GM12865 (cell line): ENCODE measurements at regions not wholly inside any gene's neighbourhood (a gene's known extent, or its start where the extent isn't known, plus 50 kb on each side); places are given as distances from the start of the nearest gene placed in this dataset.
A peak's percentile ranks its signal among the peaks of the same experiment; 100 is the strongest.

ENCODE experiments used
- DNase-seq: peaks from one replicate; pipeline ENCODE4 v3.0.0; 2010; ENCODE audit warnings: low read depth
- H3K4me3 ChIP-seq: 2 replicates; pipeline ENCODE4 v1.5.1; 2011; ENCODE audit warnings: mild to moderate bottlenecking, low read depth, low read length, control low read depth
- TF ChIP-seq, protein P1 (sequence below): IDR thresholded peaks from 2 replicates; pipeline ENCODE4 v1.5.1; 2011; ENCODE audit warnings: low read length, control low read depth, low read depth, inconsistent platforms; ENCODE audit not compliant: insufficient read depth; ENCODE audit errors: missing control alignments

DNA sequence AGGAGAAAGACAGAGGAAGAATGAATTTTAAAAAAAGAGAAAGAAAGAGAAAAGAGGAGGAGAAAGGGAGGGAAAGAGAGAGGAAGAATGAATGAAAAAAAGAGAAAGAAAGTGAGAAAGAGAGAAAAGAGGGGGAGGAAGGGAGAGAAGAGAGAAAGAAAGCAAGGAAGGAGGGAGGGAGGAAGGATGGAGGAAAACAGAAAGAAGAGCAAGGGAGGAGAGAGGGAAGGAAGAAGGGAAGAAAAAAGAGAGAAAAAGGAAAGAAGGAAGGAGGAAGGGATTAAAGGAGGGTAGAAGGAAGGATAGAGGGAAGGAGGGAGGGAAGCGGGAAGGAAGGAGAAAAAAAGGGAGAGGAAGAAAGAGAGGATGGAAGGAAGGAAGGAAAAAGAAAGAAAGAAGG is 122.3 kb upstream of the ZNF507 start:
- no peak overlapping the region for H3K4me3 ChIP-seq
- TF ChIP-seq, protein P1, sequence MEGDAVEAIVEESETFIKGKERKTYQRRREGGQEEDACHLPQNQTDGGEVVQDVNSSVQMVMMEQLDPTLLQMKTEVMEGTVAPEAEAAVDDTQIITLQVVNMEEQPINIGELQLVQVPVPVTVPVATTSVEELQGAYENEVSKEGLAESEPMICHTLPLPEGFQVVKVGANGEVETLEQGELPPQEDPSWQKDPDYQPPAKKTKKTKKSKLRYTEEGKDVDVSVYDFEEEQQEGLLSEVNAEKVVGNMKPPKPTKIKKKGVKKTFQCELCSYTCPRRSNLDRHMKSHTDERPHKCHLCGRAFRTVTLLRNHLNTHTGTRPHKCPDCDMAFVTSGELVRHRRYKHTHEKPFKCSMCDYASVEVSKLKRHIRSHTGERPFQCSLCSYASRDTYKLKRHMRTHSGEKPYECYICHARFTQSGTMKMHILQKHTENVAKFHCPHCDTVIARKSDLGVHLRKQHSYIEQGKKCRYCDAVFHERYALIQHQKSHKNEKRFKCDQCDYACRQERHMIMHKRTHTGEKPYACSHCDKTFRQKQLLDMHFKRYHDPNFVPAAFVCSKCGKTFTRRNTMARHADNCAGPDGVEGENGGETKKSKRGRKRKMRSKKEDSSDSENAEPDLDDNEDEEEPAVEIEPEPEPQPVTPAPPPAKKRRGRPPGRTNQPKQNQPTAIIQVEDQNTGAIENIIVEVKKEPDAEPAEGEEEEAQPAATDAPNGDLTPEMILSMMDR, result no peak
- DNase-seq, result no peak

DNA sequence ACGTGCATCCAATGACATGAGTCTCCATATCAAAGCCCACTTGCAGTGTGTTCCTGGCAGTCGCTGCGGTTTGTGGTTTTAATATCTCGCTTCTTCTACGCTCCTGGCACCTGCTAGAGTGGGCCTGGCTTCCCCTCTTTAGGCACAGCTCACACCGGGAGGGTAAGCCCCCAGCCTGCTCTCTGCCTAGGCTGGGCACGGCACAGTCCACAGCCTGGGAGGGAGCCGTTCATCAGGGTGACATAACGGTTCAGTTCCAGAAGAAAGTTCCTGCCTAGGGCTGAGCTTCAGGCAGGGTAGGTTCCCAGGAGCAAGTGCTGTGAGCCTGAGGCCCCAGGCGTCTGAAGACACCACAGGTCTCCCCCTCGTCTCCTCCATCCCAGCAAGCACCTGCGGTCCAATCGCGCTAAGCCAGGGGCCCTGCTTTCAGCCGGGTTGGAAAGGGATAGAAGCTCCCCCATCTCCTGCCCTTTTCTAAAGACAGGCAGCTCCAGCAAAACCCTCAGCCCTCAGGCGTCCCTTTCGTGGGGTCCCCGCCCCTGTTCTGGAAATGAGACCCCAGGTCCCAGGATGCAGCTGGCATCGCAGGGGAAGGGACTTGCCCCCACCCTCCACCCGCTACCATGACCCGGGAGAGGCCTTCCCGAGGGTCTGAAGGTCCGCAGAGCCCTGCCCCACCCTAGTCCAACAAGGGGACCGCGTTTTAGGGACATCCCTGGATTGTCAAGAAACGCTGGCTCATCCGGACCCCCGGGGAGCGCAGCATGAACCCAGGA is 121.6 kb upstream of the ZNF507 start:
- TF ChIP-seq, protein P1, result no peak
- DNase-seq, result no peak
- H3K4me3 ChIP-seq, result no peak overlapping the region

DNA sequence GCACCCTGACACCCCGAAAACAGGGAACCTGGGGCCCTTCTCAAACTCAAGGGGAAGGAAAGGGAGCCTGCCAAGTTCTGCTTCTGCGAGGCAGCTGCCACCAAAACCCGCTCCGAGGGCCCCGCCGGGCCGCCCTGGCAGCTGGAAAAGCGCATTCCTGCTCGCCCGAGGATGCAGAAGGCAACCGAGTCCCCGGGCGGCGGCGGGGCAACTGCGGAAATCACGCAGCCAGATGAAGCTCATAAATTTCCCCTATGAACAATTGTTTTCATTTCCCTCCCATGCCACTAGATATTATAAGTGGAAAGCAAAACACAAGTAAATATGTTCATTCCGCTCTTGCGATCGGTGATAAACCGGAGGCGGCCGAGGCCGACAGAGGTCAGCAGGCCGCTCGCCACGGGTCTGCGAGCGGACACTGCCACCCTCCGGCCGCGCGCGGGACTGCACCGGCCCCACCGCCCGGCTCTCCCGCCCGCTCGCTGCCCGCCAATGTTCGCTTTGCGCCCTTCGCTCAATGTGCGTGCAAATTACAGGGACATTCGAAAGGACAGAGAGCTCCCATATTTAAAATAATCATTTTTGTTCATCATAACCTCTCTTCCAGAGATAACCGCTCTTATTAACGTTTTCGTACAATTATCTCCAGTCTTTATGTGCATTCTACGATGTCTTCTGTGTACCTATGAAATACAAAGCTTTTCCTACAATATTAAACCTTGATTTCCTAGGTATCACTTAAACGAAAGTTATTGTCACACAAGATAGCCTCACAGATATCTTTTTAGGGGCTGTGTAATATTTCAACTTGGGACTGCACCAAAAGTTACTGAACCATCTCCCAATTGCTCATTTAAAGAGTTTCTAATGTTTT is 120.8 kb upstream of the ZNF507 start:
- no peak overlapping the region for H3K4me3 ChIP-seq

DNA sequence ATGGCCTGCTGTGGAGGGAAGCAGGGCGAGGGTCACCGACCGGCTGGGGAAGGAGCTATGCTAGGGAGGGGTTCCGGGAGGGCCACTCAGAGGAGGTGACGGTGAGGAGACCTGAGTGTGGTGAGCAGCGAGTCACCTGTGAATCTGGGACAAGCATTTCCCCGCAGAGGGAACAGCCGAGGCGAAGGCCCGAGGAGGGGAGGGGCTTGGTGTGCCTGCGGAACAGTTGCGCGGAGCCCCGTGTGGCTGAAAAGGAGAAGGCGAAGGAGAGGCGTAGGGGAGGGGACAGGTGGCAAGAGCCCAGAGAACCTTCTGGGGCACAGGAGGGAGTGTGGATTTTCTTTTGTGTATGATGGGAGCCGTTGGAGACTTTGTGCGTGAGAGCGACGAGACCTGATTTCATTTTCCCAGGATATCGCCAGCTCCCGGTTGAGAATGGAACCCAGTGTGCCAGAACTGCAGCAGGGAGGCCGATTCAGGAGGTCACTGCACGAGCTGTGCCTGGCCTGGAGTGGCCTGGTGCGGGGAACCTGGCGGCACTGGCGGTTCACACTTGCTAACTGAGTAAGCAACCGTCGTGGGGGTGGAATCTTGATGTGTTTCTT is 117.7 kb upstream of the ZNF507 start:
- DNase-seq, result no peak
- no peak overlapping the region for H3K4me3 ChIP-seq
- TF ChIP-seq, protein P1, result no peak

More for the DNA sequence above, 120.8 kb upstream of the ZNF507 start:
- TF ChIP-seq, protein P1, result peak; percentile 88
- DNase-seq, result peak; percentile 65

DNA sequence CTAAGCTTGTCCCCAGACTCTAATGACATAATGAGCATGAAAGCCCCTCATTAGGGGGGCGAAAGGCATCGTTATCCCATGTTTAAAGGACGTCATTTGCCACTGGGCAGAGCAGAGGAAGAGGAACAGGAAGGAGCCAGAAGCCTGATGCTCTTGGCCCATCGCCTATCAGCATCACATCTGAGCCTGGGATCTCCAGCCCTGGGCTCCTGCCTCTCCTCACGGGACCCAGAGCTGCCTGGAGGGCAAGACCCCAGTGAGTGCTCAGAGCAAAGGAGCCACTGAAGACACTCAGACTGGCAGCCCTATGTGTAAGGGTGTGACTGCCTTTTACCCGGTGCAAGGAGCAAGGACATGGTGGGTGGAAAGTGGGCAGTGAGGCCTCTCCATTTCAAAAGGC is 115.0 kb upstream of the ZNF507 start:
- no peak overlapping the region for H3K4me3 ChIP-seq
- no peak for DNase-seq
- TF ChIP-seq, protein P1, result no peak

DNA sequence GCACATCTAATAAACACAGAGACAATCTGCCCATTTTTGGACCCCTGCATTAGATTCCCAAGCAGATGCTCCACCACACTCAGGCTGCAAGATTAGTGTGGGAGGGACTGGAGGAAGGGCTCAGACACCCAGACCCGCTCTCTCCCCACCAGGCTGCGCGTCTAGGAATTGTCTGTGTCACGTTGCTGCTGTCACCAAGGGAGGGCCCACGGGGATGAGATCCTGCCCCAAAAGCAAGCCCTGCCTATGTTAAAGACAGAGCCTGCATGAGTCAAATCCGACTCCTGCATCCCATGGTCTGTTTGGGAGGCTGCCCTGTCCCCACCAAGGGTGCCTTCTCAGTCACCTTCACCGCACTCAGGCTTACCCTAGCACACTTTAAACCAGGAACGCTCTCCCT is 114.4 kb upstream of the ZNF507 start:
- no peak for DNase-seq
- no peak overlapping the region for H3K4me3 ChIP-seq
- TF ChIP-seq, protein P1, result no peak
